Urinary bladder (tissue), 3 donors: ENCODE measurements at regions not wholly inside any gene's neighbourhood (a gene's known extent, or its start where the extent isn't known, plus 50 kb on each side); places are given as distances from the start of the nearest gene placed in this dataset.
A peak's percentile ranks its signal among the peaks of the same experiment; 100 is the strongest.
"Not testable (repeated sequence)": the region's sequence is repeated elsewhere in the genome, so short reads cannot be mapped to it uniquely, and the experiment has no call there.

Experiments used
- DNase-seq: peaks from one replicate; pipeline ENCODE4 v3.0.0-alpha.2; 2015; ENCODE audit errors: extremely low spot score
- H3K27ac ChIP-seq: one replicate; pipeline ENCODE4 v1.5.1; 2013; ENCODE audit warnings: low read depth, mild to moderate bottlenecking, moderate library complexity
- H3K36me3 ChIP-seq: one replicate; pipeline ENCODE4 v1.6.1; 2013; ENCODE audit warnings: mild to moderate bottlenecking, moderate library complexity; ENCODE audit not compliant: insufficient read depth
- H3K4me1 ChIP-seq: one replicate; pipeline ENCODE4 v1.6.1; 2013; ENCODE audit warnings: mild to moderate bottlenecking, moderate library complexity; ENCODE audit not compliant: insufficient read depth
- H3K4me3 ChIP-seq: one replicate; pipeline ENCODE4 v1.5.1; 2013; ENCODE audit warnings: low read depth, low read length
- WGBS: extraction: QIAGEN DNeasy Blood & Tissue Kit; methylation state at CpG from one replicate; pipeline ENCODE4 v1.1.7; 2013; 5-methylcytosine and 5-hydroxymethylcytosine counted together
- donor health status: healthy with polysubstance abuse.
- donor health status: healthy.

DNA sequence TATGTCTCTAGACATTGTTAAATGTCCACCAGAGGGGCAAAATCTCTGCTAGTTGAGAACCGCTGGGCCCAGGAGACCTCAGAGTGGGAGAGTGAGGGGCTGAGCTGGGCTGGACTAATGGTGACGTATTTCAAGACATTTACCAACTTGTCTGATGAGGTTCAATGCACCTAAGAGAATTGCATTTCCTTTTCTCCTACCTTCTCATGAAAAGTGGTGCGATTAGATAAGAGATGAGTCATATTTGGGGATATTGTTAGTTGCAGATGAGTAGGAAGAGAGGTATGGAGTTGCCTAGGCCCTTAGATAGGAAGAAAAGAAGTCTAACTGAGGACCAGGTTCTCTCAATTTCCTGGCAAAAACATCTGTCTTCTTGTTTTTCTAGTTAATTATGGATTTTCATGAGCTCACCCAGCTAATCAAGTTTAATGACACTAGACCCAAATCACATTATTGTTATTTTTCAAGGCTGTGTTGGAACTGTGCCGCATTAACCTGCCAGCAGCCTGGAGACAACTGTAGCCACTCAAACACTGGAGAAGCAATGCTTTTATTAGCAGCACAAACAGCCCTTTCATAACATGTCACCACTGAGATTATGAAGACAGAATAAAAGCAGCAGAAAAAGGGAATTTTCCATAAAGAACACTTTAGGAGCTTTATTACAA lies 144.2 kb downstream of the PDCD6IP start:
- Histone ChIP-seq H3K4me3 (no peak overlapping the region), H3K4me1 (no peaks in the 10 kb centered on the region), H3K36me3 (no peaks in the 10 kb centered on the region), H3K27ac (no peak overlapping the region)
- 80% methylated on average over 4 of the region's 4 CpGs for WGBS
- peak; percentile 7 for DNase-seq

GRCh38 chr3:33943277-33943676 lies 144.8 kb downstream of the PDCD6IP start:
- Histone ChIP-seq H3K27ac (no peak overlapping the region), H3K4me1 (no peaks in the 10 kb centered on the region), H3K36me3 (no peaks in the 10 kb centered on the region), H3K4me3 (no peak overlapping the region)
- no peak for DNase-seq

- H3K27ac ChIP-seq, H3K4me1 ChIP-seq, DNase-seq, H3K36me3 ChIP-seq, H3K4me3 ChIP-seq: not testable (repeated sequence)
Measured at GRCh38 chr3:33946612-33947011, 148.2 kb downstream of the PDCD6IP start.

DNA sequence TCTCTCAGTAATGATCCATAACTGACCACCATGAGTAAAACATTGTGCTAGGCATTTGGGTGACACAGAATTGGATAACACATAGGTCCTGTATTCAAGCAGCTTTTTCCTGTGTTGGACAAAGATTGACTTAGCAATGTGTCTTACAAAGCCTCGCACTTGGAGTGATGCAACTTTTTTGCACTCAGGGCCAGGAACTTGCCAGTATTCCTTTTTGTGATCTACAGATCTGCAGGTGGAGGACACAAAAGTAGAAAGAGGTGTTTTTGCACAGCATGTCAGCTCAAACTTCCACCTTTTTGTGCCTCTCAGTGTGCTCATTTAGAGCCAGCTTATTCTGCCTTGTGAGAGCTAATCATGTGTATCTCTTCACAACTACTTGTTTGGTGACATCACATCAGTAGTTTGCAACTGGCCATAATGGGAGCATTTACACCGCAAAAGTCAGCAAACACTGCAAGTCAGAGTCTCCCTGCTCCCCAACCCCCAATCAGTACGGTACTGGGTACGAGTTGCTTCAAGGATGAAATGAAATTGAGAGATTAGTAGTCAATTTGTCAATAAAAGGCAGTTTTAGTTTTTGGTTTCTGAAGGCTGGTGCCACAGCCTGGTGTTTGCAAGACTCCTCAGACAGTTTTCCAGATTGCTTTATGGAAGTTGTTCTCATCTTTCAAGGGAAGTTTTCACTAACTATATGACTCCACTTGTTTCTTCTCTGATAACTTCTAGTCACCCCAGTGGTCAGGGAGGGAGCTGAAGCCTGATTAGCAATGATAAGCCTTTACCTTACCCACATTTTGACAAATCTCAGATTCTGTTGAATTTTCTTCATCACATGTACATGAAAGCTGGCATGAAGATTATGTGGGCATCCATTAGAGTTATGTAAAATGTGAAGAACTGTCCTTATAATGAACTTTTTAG lies 149.1 kb downstream of the PDCD6IP start:
- Histone ChIP-seq H3K36me3 (no peaks in the 10 kb centered on the region), H3K4me1 (no peaks in the 10 kb centered on the region), H3K4me3 (no peak overlapping the region), H3K27ac (no peak overlapping the region)
- no peak for DNase-seq
- WGBS: 51% methylated on average over 4 of the region's 4 CpGs

GRCh38 chr3:33949074-33949473 lies 150.6 kb downstream of the PDCD6IP start:
- DNase-seq: no peak
- Histone ChIP-seq H3K4me1 (no peaks in the 10 kb centered on the region), H3K36me3 (no peaks in the 10 kb centered on the region), H3K27ac (no peak overlapping the region), H3K4me3 (no peak overlapping the region)
- 40% methylated on average over 1 of the region's 1 CpG for WGBS

DNA sequence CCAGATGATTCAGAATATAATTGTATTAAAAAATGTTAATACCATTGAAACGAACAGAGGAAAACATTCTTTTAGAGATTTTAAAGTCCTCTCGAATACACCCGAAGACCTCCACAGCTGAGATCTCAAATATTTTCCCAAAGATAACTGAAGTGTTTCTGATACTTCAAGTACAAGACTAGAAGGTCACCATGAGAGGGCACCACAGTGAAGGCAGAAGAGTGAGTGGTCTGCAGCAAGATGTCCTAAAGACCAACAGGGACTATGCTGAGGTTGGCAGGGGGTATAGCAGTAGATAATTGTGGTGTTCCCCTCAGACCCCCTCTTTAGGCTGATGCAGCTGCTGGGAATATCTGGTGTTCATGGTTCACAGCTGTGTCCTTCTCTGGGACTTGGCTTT lies 156.5 kb downstream of the PDCD6IP start:
- no peak overlapping the region for H3K27ac ChIP-seq
- no peaks in the 10 kb centered on the region for H3K36me3 ChIP-seq
- H3K4me1 ChIP-seq: no peaks in the 10 kb centered on the region
- WGBS: 87% methylated on average over 3 of the region's 3 CpGs
- DNase-seq: no peak
- no peak overlapping the region for H3K4me3 ChIP-seq

DNA sequence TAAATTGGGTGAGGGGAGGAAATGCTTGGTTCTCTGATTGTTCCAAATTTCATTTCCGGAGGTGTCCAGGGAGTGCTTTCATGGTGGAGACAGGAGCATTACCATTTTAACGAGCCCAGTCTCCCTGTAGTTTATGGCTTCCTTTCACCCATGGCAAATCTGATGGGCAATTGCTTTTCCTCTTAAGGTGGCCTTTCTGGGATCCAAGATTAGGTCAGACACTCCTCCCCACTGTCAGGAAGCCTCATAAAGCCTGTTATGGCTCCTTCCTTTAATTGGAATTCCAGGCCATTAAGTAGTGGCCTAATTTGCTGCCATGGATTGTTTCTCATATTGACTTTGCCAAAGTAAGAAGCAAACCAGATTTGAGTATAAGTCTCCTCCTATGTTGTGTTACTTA lies 157.8 kb downstream of the PDCD6IP start:
- Histone ChIP-seq H3K36me3 (no peaks in the 10 kb centered on the region), H3K27ac (no peak overlapping the region), H3K4me1 (no peaks in the 10 kb centered on the region), H3K4me3 (no peak overlapping the region)
- no peak for DNase-seq
- 36% methylated on average over 2 of the region's 2 CpGs for WGBS

DNA sequence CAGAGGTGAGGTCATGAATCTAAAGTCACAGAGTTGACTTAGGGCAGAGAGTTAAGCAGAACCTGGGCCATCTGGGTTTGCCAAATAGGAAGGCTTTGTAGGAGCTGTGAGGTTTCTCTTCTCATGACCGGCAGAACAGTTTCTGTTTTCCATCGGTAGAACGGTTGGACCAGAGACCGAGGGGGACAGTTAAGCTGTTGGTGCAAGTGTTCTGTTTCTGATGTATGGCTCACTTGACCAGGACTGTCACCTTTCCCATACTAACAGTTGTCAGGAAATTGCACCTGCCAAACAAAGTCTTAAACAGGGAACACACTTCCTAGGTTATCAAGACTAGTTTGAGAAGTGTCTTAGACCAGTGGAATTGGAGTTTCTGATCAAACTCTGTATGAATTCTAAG lies 158.3 kb downstream of the PDCD6IP start:
- 61% methylated on average over 4 of the region's 4 CpGs for WGBS

DNA sequence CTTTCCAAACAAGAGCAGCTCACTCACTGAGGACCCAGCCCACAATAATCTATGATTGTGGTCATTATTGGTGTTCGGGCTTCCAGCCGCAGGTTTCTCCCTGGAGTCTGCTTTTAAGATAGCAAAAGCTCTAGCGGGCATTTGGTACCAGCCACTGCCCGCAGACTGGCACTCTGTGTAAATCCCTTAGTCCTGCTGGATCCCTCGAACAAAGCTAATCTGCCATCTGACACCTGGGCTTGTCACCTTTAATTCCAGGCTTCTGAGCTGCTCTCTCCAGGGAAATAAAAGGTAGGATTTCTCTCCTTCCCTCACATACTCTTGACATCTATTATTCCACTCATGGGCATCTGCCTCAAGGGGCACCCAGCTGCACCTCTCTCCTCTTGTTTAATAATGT lies 158.7 kb downstream of the PDCD6IP start:
- Histone ChIP-seq H3K4me1 (no peaks in the 10 kb centered on the region), H3K4me3 (no peak overlapping the region), H3K27ac (no peak overlapping the region), H3K36me3 (no peaks in the 10 kb centered on the region)
- WGBS: 78% methylated on average over 5 of the region's 5 CpGs
- DNase-seq: no peak

More for the DNA sequence above, 158.3 kb downstream of the PDCD6IP start:
- Histone ChIP-seq H3K36me3 (no peaks in the 10 kb centered on the region), H3K4me1 (no peaks in the 10 kb centered on the region), H3K27ac (no peak overlapping the region), H3K4me3 (no peak overlapping the region)
- DNase-seq: no peak

DNA sequence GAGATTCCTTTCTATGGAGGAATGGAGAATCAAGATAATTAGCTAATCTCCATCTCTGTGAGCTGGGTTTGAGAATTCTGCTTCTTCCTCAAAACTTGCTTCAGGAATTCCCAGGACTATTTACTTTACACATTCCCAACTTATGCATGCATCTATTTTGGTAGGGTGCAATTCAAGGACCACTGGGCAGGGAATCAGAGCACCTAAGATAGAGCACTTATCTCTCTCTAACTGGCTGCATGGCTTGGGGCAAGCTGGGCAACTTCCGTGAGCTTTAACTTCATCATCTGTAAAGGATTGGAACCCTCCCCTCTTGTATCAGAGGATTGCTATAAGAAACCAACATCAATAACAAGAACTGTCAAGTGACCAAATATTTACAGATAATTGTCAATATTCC lies 160.2 kb downstream of the PDCD6IP start:
- Histone ChIP-seq H3K27ac (no peak overlapping the region), H3K4me1 (no peaks in the 10 kb centered on the region), H3K4me3 (no peak overlapping the region), H3K36me3 (no peaks in the 10 kb centered on the region)
- no peak for DNase-seq
- WGBS: 86% methylated on average over 1 of the region's 1 CpG

- WGBS: 84% methylated on average over 3 of the region's 3 CpGs
- DNase-seq: no peak
- no peaks in the 10 kb centered on the region for H3K36me3 ChIP-seq
- no peaks in the 10 kb centered on the region for H3K4me1 ChIP-seq
- no peak overlapping the region for H3K4me3 ChIP-seq
- H3K27ac ChIP-seq: no peak overlapping the region
Measured at GRCh38 chr3:33962396-33962795, 164.0 kb downstream of the PDCD6IP start.

DNA sequence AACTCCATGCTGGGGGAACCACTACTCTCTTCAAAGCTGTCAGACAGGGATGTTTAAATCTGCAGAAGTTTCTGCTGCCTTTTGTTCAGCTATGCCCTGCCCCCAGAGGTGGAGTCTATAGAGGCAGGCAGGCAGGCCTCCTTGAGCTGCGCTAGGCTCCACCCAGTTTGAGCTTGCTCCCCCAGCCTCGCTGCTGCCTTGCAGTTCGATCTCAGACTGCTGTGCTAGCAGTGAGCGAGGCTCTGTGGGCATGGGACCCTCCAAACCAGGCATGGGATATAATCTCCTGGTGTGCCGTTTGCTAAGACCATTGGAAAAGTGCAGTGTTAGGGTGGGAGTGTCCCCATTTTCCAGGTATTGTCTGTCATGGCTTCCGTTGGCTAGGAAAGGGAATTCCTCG lies 171.8 kb downstream of the PDCD6IP start:
- not testable (repeated sequence) for H3K36me3 ChIP-seq, DNase-seq, H3K4me3 ChIP-seq, H3K27ac ChIP-seq, H3K4me1 ChIP-seq
- 87% methylated on average over 7 of the region's 7 CpGs for WGBS

- no peak for DNase-seq
- H3K4me1 ChIP-seq: no peaks in the 10 kb centered on the region
- H3K4me3 ChIP-seq: no peak overlapping the region
- H3K27ac ChIP-seq: no peak overlapping the region
- 92% methylated on average over 1 of the region's 1 CpG for WGBS
- H3K36me3 ChIP-seq: no peaks in the 10 kb centered on the region
Measured at GRCh38 chr3:33971055-33971454, 172.6 kb downstream of the PDCD6IP start.

DNA sequence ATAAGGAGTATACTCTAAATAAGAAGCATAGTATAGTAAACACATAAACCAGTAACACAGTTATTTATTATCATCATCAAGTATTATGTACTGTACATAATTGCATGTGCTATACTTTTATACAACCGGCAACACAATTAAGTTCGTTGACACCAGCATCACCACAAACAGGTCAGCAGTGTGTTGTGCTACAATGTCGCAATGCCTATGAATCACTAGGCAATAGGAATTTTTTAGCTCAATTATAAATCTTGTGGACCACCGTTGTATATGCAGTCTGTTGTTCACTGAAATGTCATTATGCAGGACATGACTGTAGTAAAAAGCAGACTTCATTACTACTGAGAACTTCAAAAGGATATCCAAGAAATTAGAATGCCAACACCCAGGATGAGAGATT lies 177.0 kb downstream of the PDCD6IP start:
- no peak for DNase-seq
- no peaks in the 10 kb centered on the region for H3K36me3 ChIP-seq
- 90% methylated on average over 4 of the region's 4 CpGs for WGBS
- no peak overlapping the region for H3K4me3 ChIP-seq
- no peak overlapping the region for H3K27ac ChIP-seq
- no peaks in the 10 kb centered on the region for H3K4me1 ChIP-seq
